Prostate gland (tissue), 2 donors: ENCODE measurements at regions not wholly inside any gene's neighbourhood (a gene's known extent, or its start where the extent isn't known, plus 50 kb on each side); places are given as distances from the start of the nearest gene placed in this dataset.

Source experiments
- DNase-seq: peaks from one replicate; pipeline ENCODE4 v3.0.0-alpha.2; 2019; ENCODE audit warnings: low spot score
- H3K27ac ChIP-seq, 2 donors: fragments of 200-600 bp; sonication (generic); 2 replicates each; pipeline ENCODE4 v1.5.1; 2017 to 2019
- H3K27me3 ChIP-seq: fragments of 200-600 bp; sonication (generic); replicated peaks from 2 replicates; pipeline ENCODE4 v1.5.1; 2019; ENCODE audit not compliant: insufficient read depth
- H3K36me3 ChIP-seq, 2 donors: fragments of 200-600 bp; sonication (generic); 1 replicate in 1 of 2; 2 replicates in 1 of 2; pipeline versions ENCODE4 v1.5.1 to v1.8.1; 2017 to 2019
- H3K4me1 ChIP-seq: fragments of 200-600 bp; sonication (generic); replicated peaks from 2 replicates; pipeline ENCODE4 v1.5.1; 2019
- H3K4me3 ChIP-seq, 2 donors: fragments of 200-600 bp; sonication (generic); 2 replicates each; pipeline ENCODE4 v1.5.1; 2017 to 2019
- H3K9me3 ChIP-seq: fragments of 200-600 bp; sonication (generic); 2 replicates; pipeline ENCODE4 v1.5.1; 2017
- CTCF ChIP-seq, 4 experiments: fragments of 200-600 bp in 2 of 4; fragments of 450-650 bp in 2 of 4; sonication (generic) in 2 of 4; IDR thresholded peaks; 1 replicate in 3 of 4; 2 replicates in 1 of 4; pipeline ENCODE4 v1.5.1; 2016 to 2019; ENCODE audit warnings: antibody characterized with exemption in 4 of 4, mild to moderate bottlenecking in 2 of 4, moderate library complexity in 2 of 4
- POLR2A ChIP-seq: fragments of 450-650 bp; IDR thresholded peaks from one replicate; pipeline ENCODE4 v1.6.1; 2016; ENCODE audit warnings: antibody characterized with exemption, mild to moderate bottlenecking
- POLR2AphosphoS5 ChIP-seq: sonication (generic); formaldehyde crosslinking; IDR thresholded peaks from one replicate; pipeline ENCODE4 v1.6.1; 2017; ENCODE audit warnings: antibody characterized with exemption
- WGBS: methylation state at CpG from one replicate; pipeline ENCODE4 v1.1.5; 2018; 5-methylcytosine and 5-hydroxymethylcytosine counted together
- intact Hi-C: fragments of 100-400 bp; cut with DNase I; formaldehyde crosslinking; loops from one replicate; pipeline ENCODE4 v1.14.2; 2022

- intact Hi-C loops, result no loop called here
- WGBS, result 95% methylated on average over 1 of the region's 1 CpG
- no peaks in the 10 kb centered on the region for H3K9me3 ChIP-seq
- no peaks in the 10 kb centered on the region for H3K36me3 ChIP-seq
- H3K27me3 ChIP-seq, result no peaks in the 10 kb centered on the region
- H3K4me3 ChIP-seq, result no peak overlapping the region
- DNase-seq, result no peak
- TF ChIP-seq POLR2AphosphoS5 (no peak), POLR2A (no peak), CTCF (IDR thresholded peaks at IDR 0.05) (no peak)
- H3K4me1 ChIP-seq, result no peaks in the 10 kb centered on the region
- no peak overlapping the region for H3K27ac ChIP-seq
Measured at GRCh38 chr11:41861838-41862237, 402.4 kb upstream of the LRRC4C start.

- Histone ChIP-seq H3K4me3 (no peak overlapping the region), H3K4me1 (no peaks in the 10 kb centered on the region), H3K9me3 (no peaks in the 10 kb centered on the region), H3K27me3 (no peaks in the 10 kb centered on the region), H3K27ac (no peak overlapping the region), H3K36me3 (no peaks in the 10 kb centered on the region)
- DNase-seq, result no peak
- intact Hi-C loops, result no loop called here
- no peak for TF ChIP-seq POLR2A
- no peak for TF ChIP-seq POLR2AphosphoS5
- TF ChIP-seq CTCF (IDR thresholded peaks at IDR 0.05), result no peak
Measured at GRCh38 chr11:41866525-41866924, 407.1 kb upstream of the LRRC4C start.

- Histone ChIP-seq H3K9me3 (no peaks in the 10 kb centered on the region), H3K27ac (no peak overlapping the region), H3K36me3 (no peaks in the 10 kb centered on the region), H3K4me3 (no peak overlapping the region), H3K27me3 (no peaks in the 10 kb centered on the region), H3K4me1 (no peaks in the 10 kb centered on the region)
- 77% methylated on average over 4 of the region's 4 CpGs for WGBS
- TF ChIP-seq POLR2AphosphoS5 (no peak), POLR2A (no peak), CTCF (IDR thresholded peaks at IDR 0.05) (no peak)
- intact Hi-C loops, result no loop called here
- no peak for DNase-seq
Measured at GRCh38 chr11:41868606-41869005, 409.2 kb upstream of the LRRC4C start.

GRCh38 chr11:41872426-41872825, 413.0 kb upstream of the LRRC4C start:
- intact Hi-C loops, result no loop called here
- Histone ChIP-seq H3K4me1 (no peaks in the 10 kb centered on the region), H3K9me3 (no peaks in the 10 kb centered on the region), H3K36me3 (no peaks in the 10 kb centered on the region), H3K27ac (no peak overlapping the region), H3K27me3 (no peaks in the 10 kb centered on the region), H3K4me3 (no peak overlapping the region)
- no peak for DNase-seq
- TF ChIP-seq CTCF (IDR thresholded peaks at IDR 0.05) (no peak), POLR2A (no peak), POLR2AphosphoS5 (no peak)
- 87% methylated on average over 3 of the region's 3 CpGs for WGBS

GRCh38 chr11:41872870-41873269, 413.4 kb upstream of the LRRC4C start:
- TF ChIP-seq CTCF (IDR thresholded peaks at IDR 0.05), result no peak
- TF ChIP-seq POLR2AphosphoS5, result no peak
- TF ChIP-seq POLR2A, result no peak
- H3K27me3 ChIP-seq, result no peaks in the 10 kb centered on the region
- H3K4me3 ChIP-seq, result no peak overlapping the region
- 78% methylated on average over 4 of the region's 4 CpGs for WGBS
- no peaks in the 10 kb centered on the region for H3K36me3 ChIP-seq
- no peaks in the 10 kb centered on the region for H3K4me1 ChIP-seq
- no peak for DNase-seq
- no peak overlapping the region for H3K27ac ChIP-seq
- intact Hi-C loops, result no loop called here
- no peaks in the 10 kb centered on the region for H3K9me3 ChIP-seq
